ENCODE measurements at regions not wholly inside any gene's neighbourhood (a gene's known extent, or its start where the extent isn't known, plus 50 kb on each side); places are given as distances from the start of the nearest gene placed in this dataset.

DNA sequence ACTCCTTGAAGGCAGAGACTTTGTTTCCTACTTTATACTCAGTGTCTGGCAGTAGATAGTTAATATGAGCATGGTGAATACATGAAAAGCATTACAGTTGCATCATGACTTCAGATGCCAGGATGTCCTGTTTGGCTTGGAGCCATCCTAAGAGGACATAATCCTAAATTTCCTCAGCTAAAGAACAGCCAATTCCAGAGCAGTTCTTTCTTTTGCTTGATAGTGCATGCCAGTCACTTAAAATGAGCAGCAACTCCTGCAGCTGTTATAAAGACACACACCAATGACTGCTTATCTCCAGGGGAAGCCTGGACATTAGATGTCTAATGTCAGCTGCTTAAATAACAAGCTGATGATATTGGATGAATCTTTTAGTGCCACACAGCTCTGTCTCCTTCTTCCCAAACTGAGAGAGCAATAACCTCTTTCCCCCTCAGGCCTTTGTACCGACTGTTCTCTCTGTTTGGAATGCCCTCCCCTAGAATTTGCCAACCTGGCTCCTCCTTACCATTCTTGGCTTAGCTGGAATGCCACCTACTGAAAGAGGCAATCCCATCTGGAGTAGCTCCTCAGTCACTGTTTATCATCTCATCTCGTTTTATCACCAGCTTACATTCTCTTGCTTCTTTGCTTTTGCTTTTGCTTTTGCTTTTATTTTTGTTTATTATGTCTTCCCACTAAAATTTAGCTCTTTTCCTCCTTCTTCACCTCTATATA is 100.8 kb upstream of the USP38 start:
- H3K27ac ChIP-seq (replicated peaks), result no peak overlapping the region
- no peaks in the 10 kb centered on the region for H3K9me3 ChIP-seq (replicated peaks)
- peaks cover 4% of the 10 kb centered on the region for H3K4me1 ChIP-seq
- H3K36me3 ChIP-seq, result no peaks in the 10 kb centered on the region
- TF ChIP-seq, protein P1, sequence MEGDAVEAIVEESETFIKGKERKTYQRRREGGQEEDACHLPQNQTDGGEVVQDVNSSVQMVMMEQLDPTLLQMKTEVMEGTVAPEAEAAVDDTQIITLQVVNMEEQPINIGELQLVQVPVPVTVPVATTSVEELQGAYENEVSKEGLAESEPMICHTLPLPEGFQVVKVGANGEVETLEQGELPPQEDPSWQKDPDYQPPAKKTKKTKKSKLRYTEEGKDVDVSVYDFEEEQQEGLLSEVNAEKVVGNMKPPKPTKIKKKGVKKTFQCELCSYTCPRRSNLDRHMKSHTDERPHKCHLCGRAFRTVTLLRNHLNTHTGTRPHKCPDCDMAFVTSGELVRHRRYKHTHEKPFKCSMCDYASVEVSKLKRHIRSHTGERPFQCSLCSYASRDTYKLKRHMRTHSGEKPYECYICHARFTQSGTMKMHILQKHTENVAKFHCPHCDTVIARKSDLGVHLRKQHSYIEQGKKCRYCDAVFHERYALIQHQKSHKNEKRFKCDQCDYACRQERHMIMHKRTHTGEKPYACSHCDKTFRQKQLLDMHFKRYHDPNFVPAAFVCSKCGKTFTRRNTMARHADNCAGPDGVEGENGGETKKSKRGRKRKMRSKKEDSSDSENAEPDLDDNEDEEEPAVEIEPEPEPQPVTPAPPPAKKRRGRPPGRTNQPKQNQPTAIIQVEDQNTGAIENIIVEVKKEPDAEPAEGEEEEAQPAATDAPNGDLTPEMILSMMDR (IDR thresholded peaks at IDR 0.05; ENCODE audit: borderline replicate concordance), result no peak
- intact Hi-C loops (cut with micrococcal nuclease), result no loop called here
- H3K4me3 ChIP-seq, result no peak overlapping the region
- DNase-seq, result no peak
- H3K27me3 ChIP-seq (ENCODE audit: low read depth), result no peaks in the 10 kb centered on the region

DNA sequence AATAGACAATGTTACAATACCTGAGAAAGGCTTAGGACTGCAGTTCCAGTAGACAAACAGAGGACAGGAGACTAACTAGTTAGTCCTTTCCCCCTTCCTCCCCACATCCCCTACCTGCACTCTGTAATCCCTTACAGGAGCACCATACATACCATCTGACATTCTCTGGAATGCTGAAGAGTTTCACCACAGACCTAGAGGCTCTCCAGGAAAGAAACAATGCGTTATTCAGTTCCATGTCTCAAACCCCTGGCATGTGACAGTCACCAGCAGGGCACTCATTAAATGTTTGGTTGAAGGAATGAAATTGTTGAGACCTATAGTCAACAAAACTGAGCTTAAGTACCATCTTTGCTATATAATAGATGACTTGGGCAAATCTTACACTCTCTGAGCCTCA is 100.2 kb upstream of the USP38 start:
- TF ChIP-seq, protein P1 (IDR thresholded peaks at IDR 0.05; ENCODE audit: borderline replicate concordance), result no peak
- intact Hi-C loops (cut with micrococcal nuclease), result no loop called here
- Histone ChIP-seq H3K9me3 (replicated peaks) (no peaks in the 10 kb centered on the region), H3K4me1 (peaks cover 4% of the 10 kb centered on the region), H3K27me3 (ENCODE audit: low read depth) (no peaks in the 10 kb centered on the region), H3K4me3 (no peak overlapping the region), H3K36me3 (no peaks in the 10 kb centered on the region), H3K27ac (replicated peaks) (no peak overlapping the region)
- no peak for DNase-seq

DNA sequence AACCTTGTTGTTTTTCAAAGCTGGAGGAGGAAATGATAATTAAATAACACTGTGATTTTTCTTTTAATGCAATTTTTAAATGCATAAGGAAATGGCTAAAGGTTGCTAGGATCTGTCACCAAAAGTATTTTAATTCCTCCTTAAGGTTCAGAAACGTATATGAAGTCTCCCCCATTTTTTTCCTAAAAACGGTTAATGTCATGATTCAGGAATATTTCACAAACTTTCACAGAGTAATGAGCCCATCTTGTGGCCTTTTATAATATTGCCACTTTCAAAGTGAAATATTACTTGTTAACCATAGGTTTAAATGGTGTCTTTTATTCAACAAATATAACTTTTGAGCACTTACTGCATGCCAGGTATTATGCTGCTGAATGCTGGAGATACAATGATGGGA is 99.5 kb upstream of the USP38 start:
- no peaks in the 10 kb centered on the region for H3K9me3 ChIP-seq (replicated peaks)
- H3K4me1 ChIP-seq, result peaks cover 4% of the 10 kb centered on the region
- TF ChIP-seq, protein P1 (IDR thresholded peaks at IDR 0.05; ENCODE audit: borderline replicate concordance), result peak; percentile 29
- intact Hi-C loops (cut with micrococcal nuclease), result no loop called here
- H3K27ac ChIP-seq (replicated peaks), result no peak overlapping the region
- H3K27me3 ChIP-seq (ENCODE audit: low read depth), result no peaks in the 10 kb centered on the region
- H3K4me3 ChIP-seq, result no peak overlapping the region
- DNase-seq, result no peak
- H3K36me3 ChIP-seq, result no peaks in the 10 kb centered on the region

DNA sequence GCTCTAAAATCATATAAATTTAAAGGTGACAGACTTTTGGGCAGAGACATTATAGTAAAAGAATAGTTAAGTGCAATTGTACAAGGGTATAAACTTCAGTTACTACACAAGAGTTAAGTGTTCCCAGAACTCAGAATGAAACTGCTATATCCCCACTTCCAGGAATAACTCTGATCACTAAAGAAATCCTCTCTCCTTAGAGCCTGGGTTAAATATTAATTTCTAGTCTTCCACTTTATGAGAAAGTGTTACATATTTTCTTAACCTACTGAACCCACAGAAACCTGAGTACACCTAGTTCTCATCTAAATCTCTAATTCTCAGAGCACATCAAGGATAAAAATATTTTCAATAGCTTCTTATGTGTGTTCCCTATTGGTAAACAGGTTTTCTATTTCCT is 99.1 kb upstream of the USP38 start:
- Histone ChIP-seq H3K9me3 (replicated peaks) (no peaks in the 10 kb centered on the region), H3K4me3 (no peak overlapping the region), H3K27me3 (ENCODE audit: low read depth) (no peaks in the 10 kb centered on the region), H3K27ac (replicated peaks) (no peak overlapping the region), H3K36me3 (no peaks in the 10 kb centered on the region), H3K4me1 (peaks cover 4% of the 10 kb centered on the region)
- no peak for DNase-seq
- TF ChIP-seq, protein P1 (IDR thresholded peaks at IDR 0.05; ENCODE audit: borderline replicate concordance), result no peak
- intact Hi-C loops (cut with micrococcal nuclease), result no loop called here

DNA sequence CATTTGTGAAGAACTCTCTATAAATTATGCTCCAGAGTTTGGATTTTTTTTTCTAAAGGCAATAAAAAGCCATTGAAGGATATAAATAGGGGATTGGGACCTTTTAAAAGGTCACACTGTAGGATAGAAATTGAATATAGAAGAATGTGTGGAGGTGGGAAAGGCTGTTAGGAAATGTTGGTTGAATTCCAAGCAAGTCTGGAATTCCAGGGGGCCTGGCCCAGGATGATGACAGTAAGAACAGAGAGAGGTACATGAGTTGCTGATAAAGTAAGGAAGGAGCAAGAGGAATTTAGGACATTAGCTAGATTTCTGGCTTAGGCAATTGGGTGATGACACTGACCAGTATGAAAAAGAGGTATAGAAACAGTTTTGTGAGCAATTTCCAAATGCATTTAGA is 95.4 kb upstream of the USP38 start:
- no peaks in the 10 kb centered on the region for H3K4me1 ChIP-seq
- TF ChIP-seq, protein P1 (IDR thresholded peaks at IDR 0.05; ENCODE audit: borderline replicate concordance), result no peak
- H3K27ac ChIP-seq (replicated peaks), result no peak overlapping the region
- H3K27me3 ChIP-seq (ENCODE audit: low read depth), result no peaks in the 10 kb centered on the region
- intact Hi-C loops (cut with micrococcal nuclease), result no loop called here
- H3K4me3 ChIP-seq, result no peak overlapping the region
- no peaks in the 10 kb centered on the region for H3K36me3 ChIP-seq
- no peak for DNase-seq
- H3K9me3 ChIP-seq (replicated peaks), result no peaks in the 10 kb centered on the region
